Panc1 (cell line): ENCODE measurements at regions not wholly inside any gene's neighbourhood (a gene's known extent, or its start where the extent isn't known, plus 50 kb on each side); places are given as distances from the start of the nearest gene placed in this dataset.

ENCODE experiments used
- ATAC-seq: fragments of 200-7000 bp; cut with Tn5 transposase; 2 replicates; pipeline ENCODE4 v1.9.1; 2020; ENCODE audit warnings: mild to moderate bottlenecking, moderate library complexity
- BruUV-seq: library from RNA; stranded (reverse); fragments of 400-500 nt; replicated peaks from 2 replicates; lab custom pipeline; 2021; lab: Mats Ljungman, UMichigan
- CTCF ChIA-PET: fragments of 300-600 bp; sonication (Branson Sonifier 250); formaldehyde crosslinking; loops from one replicate; lab custom pipeline; 2022; ENCODE audit warnings: antibody characterized with exemption; lab: Charles Lee
- POLR2A ChIA-PET: fragments of 300-600 bp; sonication (Branson Sonifier 250); formaldehyde crosslinking; loops from one replicate; lab custom pipeline; 2022; ENCODE audit warnings: antibody characterized with exemption; lab: Charles Lee
- DNase-seq: peaks from one replicate; pipeline ENCODE4 v3.0.0-alpha.2; 2010; ENCODE audit warnings: low read depth, low spot score
- H3K27ac ChIP-seq: 2 replicates; pipeline ENCODE4 v1.5.1; 2011; ENCODE audit warnings: mild to moderate bottlenecking, low read length, inconsistent platforms
- H3K27me3 ChIP-seq: fragments of 200-500 bp; sonication (Bioruptor generic); 2 replicates; pipeline ENCODE4 v1.6.0; 2014; ENCODE audit warnings: low read length, inconsistent platforms; ENCODE audit not compliant: control insufficient read depth, insufficient read depth
- H3K36me3 ChIP-seq: fragments of 200-500 bp; sonication (Bioruptor generic); 2 replicates; pipeline ENCODE4 v1.5.1; 2014; ENCODE audit warnings: inconsistent platforms, mild to moderate bottlenecking, low read length, moderate library complexity; ENCODE audit not compliant: control insufficient read depth, insufficient read depth
- H3K4me1 ChIP-seq: 2 replicates; pipeline ENCODE4 v1.5.1; 2011; ENCODE audit warnings: inconsistent platforms, mild to moderate bottlenecking, low read length, moderate library complexity; ENCODE audit not compliant: control insufficient read depth, insufficient read depth
- H3K4me3 ChIP-seq, 2 experiments: 2 replicates each; pipeline ENCODE4 v1.5.1; 2011 to 2012; ENCODE audit warnings: low read depth in 2 of 2, low read length in 2 of 2, mild to moderate bottlenecking in 2 of 2, inconsistent platforms in 1 of 2, moderate library complexity in 1 of 2
- H3K9me3 ChIP-seq: fragments of 200-500 bp; sonication (Bioruptor generic); 2 replicates; pipeline ENCODE4 v1.5.1; 2014; ENCODE audit warnings: low read depth, mild to moderate bottlenecking, inconsistent platforms, low read length, moderate library complexity; ENCODE audit not compliant: control insufficient read depth, insufficient read depth
- POLR2AphosphoS5 ChIP-seq: IDR thresholded peaks from 2 replicates; pipeline ENCODE4 v1.6.1; 2012; ENCODE audit warnings: mild to moderate bottlenecking, low read depth, low read length, moderate library complexity
- REST ChIP-seq, 2 experiments: IDR thresholded peaks; 2 replicates each; pipeline ENCODE4 v1.6.1; 2011 to 2012; ENCODE audit warnings: low read depth in 2 of 2, control low read depth in 1 of 2, low read length in 1 of 2, mild to moderate bottlenecking in 1 of 2, moderate library complexity in 1 of 2; ENCODE audit not compliant: insufficient read depth in 1 of 2
- SIN3A ChIP-seq: IDR thresholded peaks from 2 replicates; pipeline ENCODE4 v1.6.1; 2012; ENCODE audit warnings: low read depth, mild to moderate bottlenecking, low read length, moderate library complexity, borderline replicate concordance; ENCODE audit not compliant: insufficient read depth
- TCF7L2 ChIP-seq: IDR thresholded peaks from 2 replicates; pipeline ENCODE4 v1.6.1; 2011; ENCODE audit warnings: mild to moderate bottlenecking, low read depth, low read length, inconsistent platforms
- in situ Hi-C: cut with HindIII; loops from 2 replicates; pipeline ENCODE4 v1.10.0; 2016; ENCODE audit warnings: low sequenced_read_pairs, low pct_unique_long_range_greater_than_20kb
- intact Hi-C: fragments of 100-400 bp; cut with micrococcal nuclease; formaldehyde crosslinking; loops from one replicate; pipeline ENCODE4 v1.10.0; 2022; ENCODE audit not compliant: unreplicated experiment
- TF ChIP-seq, protein P1 (sequence below): fragments of 450-650 bp; IDR thresholded peaks from 2 replicates; pipeline ENCODE4 v1.5.1; 2017; ENCODE audit warnings: mild to moderate bottlenecking

DNA sequence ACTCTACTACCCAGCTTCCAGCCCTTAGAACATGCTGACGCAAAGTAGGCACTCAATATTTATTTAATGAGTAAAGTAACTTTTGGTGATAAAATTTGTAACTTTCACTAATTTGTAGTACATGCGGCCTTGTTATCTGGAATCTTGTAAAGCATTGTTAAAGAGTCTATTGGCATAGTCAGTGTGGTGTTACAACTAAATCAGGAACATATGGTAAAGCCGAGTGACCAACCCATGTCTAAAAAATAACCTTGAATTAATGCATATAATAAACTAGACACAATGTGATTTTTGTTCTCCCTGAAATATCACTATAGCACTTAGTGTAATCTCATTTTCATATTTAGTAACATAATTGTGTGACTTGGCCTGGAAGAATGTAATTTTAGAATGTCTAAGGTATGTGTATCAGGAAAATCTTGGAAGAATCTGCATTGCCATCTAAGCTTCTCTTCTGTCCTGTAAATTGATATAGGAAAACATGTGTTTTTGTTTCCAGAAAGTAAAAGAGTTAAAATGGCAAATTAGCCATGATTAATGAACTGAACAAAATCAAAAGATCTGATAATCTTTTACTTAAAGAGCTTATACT, 256.7 kb upstream of the GNAI1 start:
- intact Hi-C loops (no loop called here), in situ Hi-C loops (no loop called here)
- BruUV-seq: no TSS peak
- DNase-seq (no peak), ATAC-seq (no peak)
- Histone ChIP-seq H3K27ac (no peak overlapping the region), H3K27me3 (no peaks in the 10 kb centered on the region), H3K4me3 (no peak overlapping the region), H3K9me3 (no peaks in the 10 kb centered on the region), H3K36me3 (no peaks in the 10 kb centered on the region), H3K4me1 (no peaks in the 10 kb centered on the region)
- TF ChIP-seq, protein P1, sequence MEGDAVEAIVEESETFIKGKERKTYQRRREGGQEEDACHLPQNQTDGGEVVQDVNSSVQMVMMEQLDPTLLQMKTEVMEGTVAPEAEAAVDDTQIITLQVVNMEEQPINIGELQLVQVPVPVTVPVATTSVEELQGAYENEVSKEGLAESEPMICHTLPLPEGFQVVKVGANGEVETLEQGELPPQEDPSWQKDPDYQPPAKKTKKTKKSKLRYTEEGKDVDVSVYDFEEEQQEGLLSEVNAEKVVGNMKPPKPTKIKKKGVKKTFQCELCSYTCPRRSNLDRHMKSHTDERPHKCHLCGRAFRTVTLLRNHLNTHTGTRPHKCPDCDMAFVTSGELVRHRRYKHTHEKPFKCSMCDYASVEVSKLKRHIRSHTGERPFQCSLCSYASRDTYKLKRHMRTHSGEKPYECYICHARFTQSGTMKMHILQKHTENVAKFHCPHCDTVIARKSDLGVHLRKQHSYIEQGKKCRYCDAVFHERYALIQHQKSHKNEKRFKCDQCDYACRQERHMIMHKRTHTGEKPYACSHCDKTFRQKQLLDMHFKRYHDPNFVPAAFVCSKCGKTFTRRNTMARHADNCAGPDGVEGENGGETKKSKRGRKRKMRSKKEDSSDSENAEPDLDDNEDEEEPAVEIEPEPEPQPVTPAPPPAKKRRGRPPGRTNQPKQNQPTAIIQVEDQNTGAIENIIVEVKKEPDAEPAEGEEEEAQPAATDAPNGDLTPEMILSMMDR: no peak
- no peak for TF ChIP-seq TCF7L2
- no peak for TF ChIP-seq POLR2AphosphoS5
- no peak for TF ChIP-seq SIN3A
- no peak for TF ChIP-seq REST (IDR thresholded peaks at IDR 0.05; ENCODE audit: insufficient read depth in 1 of 2, low read depth in 2 of 2, low read length in 1 of 2)
- ChIA-PET POLR2A (no interaction called here), CTCF (no interaction called here)

- in situ Hi-C loops: no loop called here
- DNase-seq: peak; percentile 33
- Histone ChIP-seq H3K9me3 (no peaks in the 10 kb centered on the region), H3K36me3 (no peaks in the 10 kb centered on the region), H3K27ac (no peak overlapping the region), H3K4me3 (no peak overlapping the region), H3K27me3 (no peaks in the 10 kb centered on the region), H3K4me1 (no peaks in the 10 kb centered on the region)
- ChIA-PET POLR2A (no interaction called here), CTCF (interaction anchor here (0.6 kb wide), 1 partner anchor 9 kb away, joined by 3 read pairs; no protein-coding TSS in a partner anchor)
- TF ChIP-seq, protein P1: no peak
- TF ChIP-seq POLR2AphosphoS5 (no peak), TCF7L2 (no peak), SIN3A (no peak), REST (IDR thresholded peaks at IDR 0.05; ENCODE audit: insufficient read depth in 1 of 2, low read depth in 2 of 2, low read length in 1 of 2) (no peak)
- intact Hi-C loops: no loop called here
- no peak for ATAC-seq
- BruUV-seq: no TSS peak
Observed at GRCh38 chr7:79876848-79877252, 257.8 kb upstream of the GNAI1 start.
